ENCODE measurements at regions not wholly inside any gene's neighbourhood (a gene's known extent, or its start where the extent isn't known, plus 50 kb on each side); places are given as distances from the start of the nearest gene placed in this dataset.
"Not testable (repeated sequence)": the region's sequence is repeated elsewhere in the genome, so short reads cannot be mapped to it uniquely, and the experiment has no call there.

- no peak for DNase-seq (ENCODE audit: low read depth in 2 of 2, low spot score in 1 of 2)
These were observed 180.5 kb upstream of the CLINT1 start for GRCh38 chr5:158039441-158039840.

- not testable (repeated sequence) for DNase-seq (ENCODE audit: low read depth in 2 of 2, low spot score in 1 of 2)
These were observed 178.1 kb upstream of the CLINT1 start for GRCh38 chr5:158036983-158037595.

- not testable (repeated sequence) for DNase-seq (ENCODE audit: low read depth in 2 of 2, low spot score in 1 of 2)
These were observed 175.6 kb upstream of the CLINT1 start for GRCh38 chr5:158034586-158034985.

GRCh38 chr5:158033724-158034123 is 174.8 kb upstream of the CLINT1 start:
- no peak for DNase-seq (ENCODE audit: low read depth in 2 of 2, low spot score in 1 of 2)

- no peak for DNase-seq (ENCODE audit: low read depth in 2 of 2, low spot score in 1 of 2)
These were observed 174.1 kb upstream of the CLINT1 start for GRCh38 chr5:158033076-158033475.

- DNase-seq (ENCODE audit: low read depth in 2 of 2, low spot score in 1 of 2) = no peak
These were observed 173.3 kb upstream of the CLINT1 start for GRCh38 chr5:158032246-158032645.

GRCh38 chr5:158027806-158028775 is 169.1 kb upstream of the CLINT1 start:
- no peak for DNase-seq (ENCODE audit: low read depth in 2 of 2, low spot score in 1 of 2)

GRCh38 chr5:158026304-158027031 is 167.5 kb upstream of the CLINT1 start:
- no peak for DNase-seq (ENCODE audit: low read depth in 2 of 2, low spot score in 1 of 2)

GRCh38 chr5:158023266-158023665 is 164.3 kb upstream of the CLINT1 start:
- no peak for DNase-seq (ENCODE audit: low read depth in 2 of 2, low spot score in 1 of 2)

- no peak for DNase-seq (ENCODE audit: low read depth in 2 of 2, low spot score in 1 of 2)
These were observed 163.9 kb upstream of the CLINT1 start for GRCh38 chr5:158022837-158023236.

GRCh38 chr5:158022393-158022792 is 163.4 kb upstream of the CLINT1 start:
- no peak for DNase-seq (ENCODE audit: low read depth in 2 of 2, low spot score in 1 of 2)

- DNase-seq (ENCODE audit: low read depth in 2 of 2, low spot score in 1 of 2) = no peak
These were observed 161.8 kb upstream of the CLINT1 start for GRCh38 chr5:158020555-158021418.

GRCh38 chr5:158017469-158017868 is 158.5 kb upstream of the CLINT1 start:
- no peak for DNase-seq (ENCODE audit: low read depth in 2 of 2, low spot score in 1 of 2)

GRCh38 chr5:158014372-158014771 is 155.4 kb upstream of the CLINT1 start:
- no peak for DNase-seq (ENCODE audit: low read depth in 2 of 2, low spot score in 1 of 2)

- no peak for DNase-seq (ENCODE audit: low read depth in 2 of 2, low spot score in 1 of 2)
These were observed 155.0 kb upstream of the CLINT1 start for GRCh38 chr5:158013939-158014338.

- DNase-seq (ENCODE audit: low read depth in 2 of 2, low spot score in 1 of 2) = no peak
These were observed 154.4 kb upstream of the CLINT1 start for GRCh38 chr5:158013303-158013702.

- no peak for DNase-seq (ENCODE audit: low read depth in 2 of 2, low spot score in 1 of 2)
These were observed 152.5 kb upstream of the CLINT1 start for GRCh38 chr5:158011422-158011821.

- no peak for DNase-seq (ENCODE audit: low read depth in 2 of 2, low spot score in 1 of 2)
These were observed 151.9 kb upstream of the CLINT1 start for GRCh38 chr5:158010831-158011230.

- DNase-seq (ENCODE audit: low read depth in 2 of 2, low spot score in 1 of 2) = no peak
These were observed 148.4 kb upstream of the CLINT1 start for GRCh38 chr5:158007336-158007735.

GRCh38 chr5:157999696-158000095 is 140.8 kb upstream of the CLINT1 start:
- DNase-seq (ENCODE audit: low read depth in 2 of 2, low spot score in 1 of 2) = no peak

GRCh38 chr5:157997991-157998504 is 139.1 kb upstream of the CLINT1 start:
- DNase-seq (ENCODE audit: low read depth in 2 of 2, low spot score in 1 of 2) = no peak
